ENCODE measurements at regions not wholly inside any gene's neighbourhood (a gene's known extent, or its start where the extent isn't known, plus 50 kb on each side); places are given as distances from the start of the nearest gene placed in this dataset.

DNA sequence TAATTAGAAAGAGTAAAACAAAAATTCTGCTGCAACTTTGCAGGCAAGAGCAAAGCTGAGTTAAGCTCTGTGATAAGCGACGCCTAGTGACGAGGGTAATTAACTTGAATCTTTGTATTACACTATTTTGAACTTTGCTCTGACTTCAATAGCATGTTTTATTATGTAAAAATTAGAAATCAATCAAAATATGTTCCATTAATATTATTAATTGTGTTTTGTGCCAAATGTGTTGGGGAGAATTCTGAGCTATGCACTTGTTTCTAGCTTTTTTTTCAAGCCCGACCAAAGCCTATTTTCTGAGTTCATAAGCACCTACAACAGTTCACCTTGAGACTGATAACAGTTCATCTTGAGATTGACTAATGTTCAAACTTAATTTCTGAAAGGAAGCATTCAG lies 90.1 kb upstream of the PDE3A start:
- no CpG with 5 or more reads among the region's 4 CpGs for WGBS (ENCODE audit: extremely low coverage, insufficient coverage, insufficient read length)
- no peak overlapping the region for H3K23ac ChIP-seq (ENCODE audit: low read length)
- no peak overlapping the region for H4K12ac ChIP-seq (ENCODE audit: low read depth, low read length)
- H2BK120ac ChIP-seq (ENCODE audit: insufficient read depth, low read length, poor library complexity), result no peak overlapping the region
- no peak overlapping the region for H4K91ac ChIP-seq (ENCODE audit: low read depth, low read length)
- no peaks in the 10 kb centered on the region for H3K79me2 ChIP-seq (ENCODE audit: control insufficient read depth, insufficient read depth, low read length, poor library complexity)
- H3K36me3 ChIP-seq (ENCODE audit: control insufficient read depth in 1 of 2, insufficient read depth in 2 of 2, low read length in 2 of 2), result no peaks in the 10 kb centered on the region
- H3K27ac ChIP-seq (ENCODE audit: low read depth, low read length), result no peak overlapping the region
- no peak overlapping the region for H2BK5ac ChIP-seq (ENCODE audit: low read depth, low read length, poor library complexity)
- no peak overlapping the region for H2AFZ ChIP-seq (ENCODE audit: insufficient read depth, low read length, poor library complexity)
- H3K4me1 ChIP-seq (ENCODE audit: control insufficient read depth in 1 of 2, insufficient read depth in 2 of 2, low read length in 2 of 2), result no peaks in the 10 kb centered on the region
- H3K9me3 ChIP-seq (ENCODE audit: insufficient read depth, low read depth, low read length), result no peaks in the 10 kb centered on the region
- H3K18ac ChIP-seq (ENCODE audit: low read length), result no peak overlapping the region
- H3K4ac ChIP-seq (ENCODE audit: low read depth, low read length), result no peak overlapping the region
- H3K9ac ChIP-seq (ENCODE audit: low read length), result no peak overlapping the region
- H3K4me3 ChIP-seq (ENCODE audit: low read depth, low read length), result no peak overlapping the region
- H3K14ac ChIP-seq (ENCODE audit: low read length), result no peak overlapping the region
- H4K8ac ChIP-seq (ENCODE audit: low read depth, low read length), result no peak overlapping the region
- no peaks in the 10 kb centered on the region for H3K27me3 ChIP-seq (ENCODE audit: insufficient read depth, low read length)
- H3K79me1 ChIP-seq (ENCODE audit: low read length), result no peaks in the 10 kb centered on the region
- no peak overlapping the region for H2BK12ac ChIP-seq (ENCODE audit: low read length)
- no peak overlapping the region for H3K4me2 ChIP-seq (ENCODE audit: low read length)
- no peak overlapping the region for H2AK5ac ChIP-seq (ENCODE audit: low read length)
- no peak for DNase-seq

DNA sequence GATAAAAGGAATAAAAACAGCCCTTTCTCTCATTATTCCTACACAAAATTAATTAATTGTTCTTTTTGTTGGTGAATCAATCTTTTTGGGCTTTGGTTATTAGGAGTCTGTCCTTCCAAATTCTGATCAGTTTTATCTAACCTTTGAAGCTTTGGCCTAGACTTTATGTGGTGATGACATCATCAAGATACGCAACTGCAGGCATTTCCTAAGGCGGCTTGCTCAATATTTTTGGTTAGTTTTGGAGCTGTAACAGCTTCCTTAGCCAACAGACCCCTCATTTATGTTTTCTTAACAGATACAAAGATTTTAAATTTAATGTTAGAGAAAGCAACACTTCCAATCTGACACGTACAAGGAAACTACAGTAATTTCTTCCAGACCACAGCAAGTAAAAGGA lies 87.8 kb upstream of the PDE3A start:
- Histone ChIP-seq H2BK12ac (ENCODE audit: low read length) (no peak overlapping the region), H3K23ac (ENCODE audit: low read length) (no peak overlapping the region), H2AFZ (ENCODE audit: insufficient read depth, low read length, poor library complexity) (no peak overlapping the region), H3K27me3 (ENCODE audit: insufficient read depth, low read length) (no peaks in the 10 kb centered on the region), H4K91ac (ENCODE audit: low read depth, low read length) (no peak overlapping the region), H3K27ac (ENCODE audit: low read depth, low read length) (no peak overlapping the region), H3K79me2 (ENCODE audit: control insufficient read depth, insufficient read depth, low read length, poor library complexity) (no peaks in the 10 kb centered on the region), H3K4me2 (ENCODE audit: low read length) (no peak overlapping the region), H2BK120ac (ENCODE audit: insufficient read depth, low read length, poor library complexity) (no peak overlapping the region), H3K36me3 (ENCODE audit: control insufficient read depth in 1 of 2, insufficient read depth in 2 of 2, low read length in 2 of 2) (no peaks in the 10 kb centered on the region), H3K79me1 (ENCODE audit: low read length) (no peaks in the 10 kb centered on the region), H3K9me3 (ENCODE audit: insufficient read depth, low read depth, low read length) (no peaks in the 10 kb centered on the region), H2BK5ac (ENCODE audit: low read depth, low read length, poor library complexity) (no peak overlapping the region), H4K12ac (ENCODE audit: low read depth, low read length) (no peak overlapping the region), H2AK5ac (ENCODE audit: low read length) (no peak overlapping the region), H3K9ac (ENCODE audit: low read length) (no peak overlapping the region), H3K4me1 (ENCODE audit: control insufficient read depth in 1 of 2, insufficient read depth in 2 of 2, low read length in 2 of 2) (no peaks in the 10 kb centered on the region), H3K14ac (ENCODE audit: low read length) (no peak overlapping the region), H4K8ac (ENCODE audit: low read depth, low read length) (no peak overlapping the region), H3K4ac (ENCODE audit: low read depth, low read length) (no peak overlapping the region), H3K4me3 (ENCODE audit: low read depth, low read length) (no peak overlapping the region), H3K18ac (ENCODE audit: low read length) (no peak overlapping the region)
- DNase-seq, result no peak
- WGBS (ENCODE audit: extremely low coverage, insufficient coverage, insufficient read length), result no CpG with 5 or more reads among the region's 3 CpGs

DNA sequence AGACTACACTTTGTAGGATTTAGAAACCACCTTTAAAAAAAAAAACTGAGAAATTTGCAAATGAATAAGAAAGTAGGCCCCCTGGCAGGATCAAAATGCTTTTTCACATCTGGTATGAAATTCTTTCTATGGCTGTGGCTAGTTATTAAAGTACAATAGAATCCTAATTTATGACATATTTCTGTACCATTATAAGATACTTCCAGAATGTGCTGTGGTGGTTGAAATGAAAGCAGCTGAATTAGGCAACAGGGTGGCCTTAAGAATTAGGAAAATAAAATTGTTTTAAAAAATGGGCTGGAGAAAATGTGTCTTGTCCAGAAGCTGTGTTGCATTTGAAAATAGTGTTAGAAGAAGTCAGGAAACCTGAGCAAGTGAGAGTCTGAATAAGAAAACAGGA lies 85.9 kb upstream of the PDE3A start:
- Histone ChIP-seq H2BK12ac (ENCODE audit: low read length) (no peak overlapping the region), H3K9me3 (ENCODE audit: insufficient read depth, low read depth, low read length) (no peaks in the 10 kb centered on the region), H3K4ac (ENCODE audit: low read depth, low read length) (no peak overlapping the region), H2AFZ (ENCODE audit: insufficient read depth, low read length, poor library complexity) (no peak overlapping the region), H3K79me2 (ENCODE audit: control insufficient read depth, insufficient read depth, low read length, poor library complexity) (no peaks in the 10 kb centered on the region), H4K8ac (ENCODE audit: low read depth, low read length) (no peak overlapping the region), H2AK5ac (ENCODE audit: low read length) (no peak overlapping the region), H3K4me2 (ENCODE audit: low read length) (no peak overlapping the region), H3K79me1 (ENCODE audit: low read length) (no peaks in the 10 kb centered on the region), H3K27ac (ENCODE audit: low read depth, low read length) (no peak overlapping the region), H3K23ac (ENCODE audit: low read length) (no peak overlapping the region), H3K27me3 (ENCODE audit: insufficient read depth, low read length) (no peaks in the 10 kb centered on the region), H4K12ac (ENCODE audit: low read depth, low read length) (no peak overlapping the region), H3K4me3 (ENCODE audit: low read depth, low read length) (no peak overlapping the region), H3K14ac (ENCODE audit: low read length) (no peak overlapping the region), H3K4me1 (ENCODE audit: control insufficient read depth in 1 of 2, insufficient read depth in 2 of 2, low read length in 2 of 2) (no peaks in the 10 kb centered on the region), H2BK120ac (ENCODE audit: insufficient read depth, low read length, poor library complexity) (no peak overlapping the region), H3K36me3 (ENCODE audit: control insufficient read depth in 1 of 2, insufficient read depth in 2 of 2, low read length in 2 of 2) (no peaks in the 10 kb centered on the region), H4K91ac (ENCODE audit: low read depth, low read length) (no peak overlapping the region), H3K9ac (ENCODE audit: low read length) (no peak overlapping the region), H2BK5ac (ENCODE audit: low read depth, low read length, poor library complexity) (no peak overlapping the region), H3K18ac (ENCODE audit: low read length) (no peak overlapping the region)
- DNase-seq, result no peak

DNA sequence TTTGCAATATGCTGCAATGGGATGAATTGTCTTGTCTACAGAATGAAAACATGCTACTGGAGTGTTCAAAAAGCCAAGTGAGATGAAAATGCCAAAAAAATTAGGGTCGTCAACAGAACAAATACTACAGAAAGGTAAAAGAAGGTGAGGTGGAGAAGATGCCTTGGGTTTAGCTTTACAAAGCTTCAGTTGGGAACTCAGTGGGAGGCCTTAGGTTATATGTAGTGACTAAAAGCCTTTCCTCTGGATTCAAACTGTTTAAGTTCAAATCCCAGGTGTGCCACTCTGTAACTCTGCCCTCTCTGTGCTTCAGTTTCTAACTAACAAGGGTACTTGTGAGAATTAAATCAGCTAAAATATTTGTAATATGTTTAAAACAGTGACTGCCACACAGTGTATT lies 84.9 kb upstream of the PDE3A start:
- WGBS (ENCODE audit: extremely low coverage, insufficient coverage, insufficient read length), result no CpG with 5 or more reads among the region's 1 CpG
- no peak overlapping the region for H3K4me2 ChIP-seq (ENCODE audit: low read length)
- no peak overlapping the region for H4K12ac ChIP-seq (ENCODE audit: low read depth, low read length)

DNA sequence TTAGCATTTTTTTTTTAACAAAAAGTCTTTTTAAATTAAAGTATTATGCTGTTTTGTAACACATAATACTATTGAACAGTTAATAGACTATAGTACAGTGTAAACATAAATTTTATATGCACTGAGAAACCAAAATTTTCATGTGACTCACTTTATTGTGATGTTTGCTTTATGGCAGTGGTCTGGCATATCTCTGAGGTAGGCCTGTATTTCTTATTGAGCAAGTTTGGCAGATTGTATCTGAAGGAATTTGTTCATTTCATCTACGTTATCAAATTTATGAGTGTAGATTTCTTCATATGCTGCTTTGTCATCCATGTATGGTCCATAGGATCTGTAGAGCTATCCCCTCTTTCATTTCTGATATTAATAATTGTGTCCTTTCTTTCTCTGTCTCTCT lies 78.8 kb upstream of the PDE3A start:
- H3K18ac ChIP-seq (ENCODE audit: low read length), result no peak overlapping the region
- H3K14ac ChIP-seq (ENCODE audit: low read length), result no peak overlapping the region
- no peak overlapping the region for H3K23ac ChIP-seq (ENCODE audit: low read length)
- DNase-seq, result no peak
- H4K8ac ChIP-seq (ENCODE audit: low read depth, low read length), result no peak overlapping the region
- H4K91ac ChIP-seq (ENCODE audit: low read depth, low read length), result no peak overlapping the region
- no peak overlapping the region for H2BK12ac ChIP-seq (ENCODE audit: low read length)
- no peaks in the 10 kb centered on the region for H3K36me3 ChIP-seq (ENCODE audit: control insufficient read depth in 1 of 2, insufficient read depth in 2 of 2, low read length in 2 of 2)
- WGBS (ENCODE audit: extremely low coverage, insufficient coverage, insufficient read length), result no CpG with 5 or more reads among the region's 1 CpG
- no peak overlapping the region for H3K4me2 ChIP-seq (ENCODE audit: low read length)
- no peaks in the 10 kb centered on the region for H3K27me3 ChIP-seq (ENCODE audit: insufficient read depth, low read length)
- no peak overlapping the region for H3K27ac ChIP-seq (ENCODE audit: low read depth, low read length)
- H2AFZ ChIP-seq (ENCODE audit: insufficient read depth, low read length, poor library complexity), result no peak overlapping the region
- H3K79me1 ChIP-seq (ENCODE audit: low read length), result no peaks in the 10 kb centered on the region
- H3K4me3 ChIP-seq (ENCODE audit: low read depth, low read length), result no peak overlapping the region
- no peaks in the 10 kb centered on the region for H3K79me2 ChIP-seq (ENCODE audit: control insufficient read depth, insufficient read depth, low read length, poor library complexity)
- H3K4me1 ChIP-seq (ENCODE audit: control insufficient read depth in 1 of 2, insufficient read depth in 2 of 2, low read length in 2 of 2), result no peaks in the 10 kb centered on the region
- no peak overlapping the region for H3K4ac ChIP-seq (ENCODE audit: low read depth, low read length)
- H2BK5ac ChIP-seq (ENCODE audit: low read depth, low read length, poor library complexity), result no peak overlapping the region
- H4K12ac ChIP-seq (ENCODE audit: low read depth, low read length), result no peak overlapping the region
- no peak overlapping the region for H2BK120ac ChIP-seq (ENCODE audit: insufficient read depth, low read length, poor library complexity)
- no peaks in the 10 kb centered on the region for H3K9me3 ChIP-seq (ENCODE audit: insufficient read depth, low read depth, low read length)
- H2AK5ac ChIP-seq (ENCODE audit: low read length), result no peak overlapping the region
- no peak overlapping the region for H3K9ac ChIP-seq (ENCODE audit: low read length)

More for the DNA sequence above, 84.9 kb upstream of the PDE3A start:
- Histone ChIP-seq H2BK5ac (ENCODE audit: low read depth, low read length, poor library complexity) (no peak overlapping the region), H3K18ac (ENCODE audit: low read length) (no peak overlapping the region), H3K14ac (ENCODE audit: low read length) (no peak overlapping the region), H3K27ac (ENCODE audit: low read depth, low read length) (no peak overlapping the region), H2AFZ (ENCODE audit: insufficient read depth, low read length, poor library complexity) (no peak overlapping the region), H3K79me2 (ENCODE audit: control insufficient read depth, insufficient read depth, low read length, poor library complexity) (no peaks in the 10 kb centered on the region), H3K23ac (ENCODE audit: low read length) (no peak overlapping the region), H2BK120ac (ENCODE audit: insufficient read depth, low read length, poor library complexity) (no peak overlapping the region), H4K8ac (ENCODE audit: low read depth, low read length) (no peak overlapping the region), H3K36me3 (ENCODE audit: control insufficient read depth in 1 of 2, insufficient read depth in 2 of 2, low read length in 2 of 2) (no peaks in the 10 kb centered on the region), H3K9ac (ENCODE audit: low read length) (no peak overlapping the region), H2BK12ac (ENCODE audit: low read length) (no peak overlapping the region), H3K9me3 (ENCODE audit: insufficient read depth, low read depth, low read length) (no peaks in the 10 kb centered on the region), H3K4ac (ENCODE audit: low read depth, low read length) (no peak overlapping the region), H3K4me1 (ENCODE audit: control insufficient read depth in 1 of 2, insufficient read depth in 2 of 2, low read length in 2 of 2) (no peaks in the 10 kb centered on the region), H2AK5ac (ENCODE audit: low read length) (no peak overlapping the region), H4K91ac (ENCODE audit: low read depth, low read length) (no peak overlapping the region), H3K79me1 (ENCODE audit: low read length) (no peaks in the 10 kb centered on the region), H3K27me3 (ENCODE audit: insufficient read depth, low read length) (no peaks in the 10 kb centered on the region), H3K4me3 (ENCODE audit: low read depth, low read length) (no peak overlapping the region)
- no peak for DNase-seq
